ENCODE measurements at regions not wholly inside any gene's neighbourhood (a gene's known extent, or its start where the extent isn't known, plus 50 kb on each side); places are given as distances from the start of the nearest gene placed in this dataset.

GRCh38 chr2:16939771-16940170, 274.1 kb upstream of the CYRIA start:
- TF ChIP-seq, protein P1, sequence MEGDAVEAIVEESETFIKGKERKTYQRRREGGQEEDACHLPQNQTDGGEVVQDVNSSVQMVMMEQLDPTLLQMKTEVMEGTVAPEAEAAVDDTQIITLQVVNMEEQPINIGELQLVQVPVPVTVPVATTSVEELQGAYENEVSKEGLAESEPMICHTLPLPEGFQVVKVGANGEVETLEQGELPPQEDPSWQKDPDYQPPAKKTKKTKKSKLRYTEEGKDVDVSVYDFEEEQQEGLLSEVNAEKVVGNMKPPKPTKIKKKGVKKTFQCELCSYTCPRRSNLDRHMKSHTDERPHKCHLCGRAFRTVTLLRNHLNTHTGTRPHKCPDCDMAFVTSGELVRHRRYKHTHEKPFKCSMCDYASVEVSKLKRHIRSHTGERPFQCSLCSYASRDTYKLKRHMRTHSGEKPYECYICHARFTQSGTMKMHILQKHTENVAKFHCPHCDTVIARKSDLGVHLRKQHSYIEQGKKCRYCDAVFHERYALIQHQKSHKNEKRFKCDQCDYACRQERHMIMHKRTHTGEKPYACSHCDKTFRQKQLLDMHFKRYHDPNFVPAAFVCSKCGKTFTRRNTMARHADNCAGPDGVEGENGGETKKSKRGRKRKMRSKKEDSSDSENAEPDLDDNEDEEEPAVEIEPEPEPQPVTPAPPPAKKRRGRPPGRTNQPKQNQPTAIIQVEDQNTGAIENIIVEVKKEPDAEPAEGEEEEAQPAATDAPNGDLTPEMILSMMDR (conservative IDR thresholded peaks at IDR 0.05; ENCODE audit: low read depth in 2 of 2) = no peak
- TF ChIP-seq EZH2 (IDR thresholded peaks at IDR 0.05; ENCODE audit: low read depth, unreplicated experiment) = no peak
- TF ChIP-seq NANOG (IDR thresholded peaks at IDR 0.05; ENCODE audit: borderline replicate concordance) = no peak
- TF ChIP-seq CREB1 (CRISPR knock-in tag; IDR thresholded peaks at IDR 0.05; ENCODE audit: low read depth) = no peak
- no peak for TF ChIP-seq POLR2AphosphoS5 (IDR thresholded peaks at IDR 0.05; ENCODE audit: low read depth)

All from GM23338 (cell line).